ENCODE measurements at regions not wholly inside any gene's neighbourhood (a gene's known extent, or its start where the extent isn't known, plus 50 kb on each side); places are given as distances from the start of the nearest gene placed in this dataset.
"Not testable (repeated sequence)": the region's sequence is repeated elsewhere in the genome, so short reads cannot be mapped to it uniquely, and the experiment has no call there.

DNA sequence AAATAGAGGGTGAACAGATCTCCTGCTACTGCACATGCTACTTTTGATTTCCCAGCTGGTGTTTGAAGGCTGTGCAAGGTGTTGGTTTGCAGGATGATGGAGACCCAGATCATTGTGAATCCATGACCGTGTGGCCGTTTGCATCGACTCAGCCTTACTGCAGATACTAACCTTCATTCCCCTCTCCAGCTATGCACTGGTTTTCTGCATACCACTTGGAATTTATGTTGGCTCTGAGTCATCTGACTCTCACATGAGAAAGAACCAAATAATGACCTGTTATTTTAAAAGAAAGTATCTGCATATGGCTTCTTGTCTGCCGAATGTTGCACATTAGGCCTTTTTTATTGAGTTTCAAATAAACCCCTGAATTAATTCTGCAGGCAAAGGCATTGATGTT lies 144.9 kb upstream of the PRKX start:
- TF ChIP-seq CTCF, POLR2A (IDR thresholded peaks at IDR 0.05): not testable (repeated sequence)

All from uterus (tissue), 2 donors.